GM19239 (cell line): ENCODE measurements at regions not wholly inside any gene's neighbourhood (a gene's known extent, or its start where the extent isn't known, plus 50 kb on each side); places are given as distances from the start of the nearest gene placed in this dataset.
"Not testable (repeated sequence)": the region's sequence is repeated elsewhere in the genome, so short reads cannot be mapped to it uniquely, and the experiment has no call there.

ENCODE experiments used
- DNase-seq: peaks from one replicate; pipeline ENCODE4 v3.0.0; 2011; ENCODE audit warnings: low spot score; ENCODE audit not compliant: insufficient read length
- FAIRE-seq: peaks from 2 replicates; lab custom pipeline; 2011; peaks lifted over from hg19 to GRCh38; lab: Jason Lieb, UNC

DNA sequence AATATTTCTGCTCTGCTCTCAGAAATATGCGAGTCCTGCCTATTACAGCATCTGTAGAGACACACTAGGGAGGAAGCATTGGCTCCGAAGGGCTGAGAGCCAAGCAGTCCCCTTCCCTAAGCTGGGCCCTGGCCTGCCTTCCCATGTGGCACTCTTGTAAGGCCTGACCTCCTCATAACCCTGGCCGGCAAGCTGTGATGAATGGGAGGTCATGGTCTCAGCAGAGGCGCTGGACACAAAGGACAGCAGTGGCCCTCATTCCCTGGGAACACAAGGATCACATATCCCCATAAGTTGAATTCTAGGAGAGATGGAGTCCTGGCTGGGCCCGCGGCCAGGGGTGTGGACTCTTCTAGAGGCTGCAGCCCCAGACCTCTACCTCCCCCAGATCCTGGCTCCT is 483.3 kb downstream of the ZNF536 start:
- no peak for DNase-seq
- FAIRE-seq: no peak

- DNase-seq (no peak), FAIRE-seq (no peak)
Observed at GRCh38 chr19:30854661-30855060, 482.5 kb downstream of the ZNF536 start.

GRCh38 chr19:30854207-30854606 is 482.0 kb downstream of the ZNF536 start:
- FAIRE-seq: no peak
- DNase-seq: no peak

- DNase-seq (no peak), FAIRE-seq (no peak)
Observed at GRCh38 chr19:30853036-30853435, 480.9 kb downstream of the ZNF536 start.

DNA sequence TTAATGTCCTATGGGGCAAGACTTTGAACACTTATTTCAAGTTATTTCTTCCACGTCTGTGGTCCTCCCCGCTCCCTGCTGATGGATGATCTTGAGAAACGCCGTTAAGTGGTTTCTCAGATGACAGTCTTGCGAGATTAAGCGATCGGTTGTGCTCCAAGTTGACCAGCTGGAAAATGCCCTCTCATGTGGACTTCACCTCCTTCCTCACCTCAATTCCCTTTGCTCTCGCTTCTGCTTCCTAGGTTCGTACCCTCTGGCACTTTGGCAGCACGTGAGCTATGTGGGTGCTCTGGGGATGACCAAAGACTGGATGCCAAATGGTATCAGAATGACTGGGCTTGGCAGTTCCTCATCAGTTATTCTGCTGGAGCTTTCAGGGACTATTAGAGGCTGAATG is 480.0 kb downstream of the ZNF536 start:
- no peak for DNase-seq
- FAIRE-seq: no peak

- FAIRE-seq (no peak), DNase-seq (no peak)
Observed at GRCh38 chr19:30851646-30852045, 479.5 kb downstream of the ZNF536 start.

GRCh38 chr19:30848636-30849425 is 476.6 kb downstream of the ZNF536 start:
- no peak for FAIRE-seq
- DNase-seq: no peak

GRCh38 chr19:30846102-30846501 is 473.9 kb downstream of the ZNF536 start:
- no peak for FAIRE-seq
- DNase-seq: no peak

- no peak for DNase-seq
- FAIRE-seq: no peak
Observed at GRCh38 chr19:30842926-30843325, 470.7 kb downstream of the ZNF536 start.

GRCh38 chr19:30841934-30842333 is 469.8 kb downstream of the ZNF536 start:
- DNase-seq (no peak), FAIRE-seq (no peak)

- no peak for DNase-seq
- no peak for FAIRE-seq
Observed at GRCh38 chr19:30830875-30831274, 458.7 kb downstream of the ZNF536 start.

GRCh38 chr19:30825505-30825904 is 453.3 kb downstream of the ZNF536 start:
- not testable (repeated sequence) for DNase-seq, FAIRE-seq

- FAIRE-seq (no peak), DNase-seq (no peak)
Observed at GRCh38 chr19:30824809-30825208, 452.6 kb downstream of the ZNF536 start.

GRCh38 chr19:30817965-30818567 is 445.9 kb downstream of the ZNF536 start:
- FAIRE-seq: no peak
- DNase-seq: no peak

GRCh38 chr19:30817197-30817596 is 445.0 kb downstream of the ZNF536 start:
- FAIRE-seq (no peak), DNase-seq (no peak)

- FAIRE-seq: no peak
- DNase-seq: no peak
Observed at GRCh38 chr19:30815889-30816580, 443.9 kb downstream of the ZNF536 start.

DNA sequence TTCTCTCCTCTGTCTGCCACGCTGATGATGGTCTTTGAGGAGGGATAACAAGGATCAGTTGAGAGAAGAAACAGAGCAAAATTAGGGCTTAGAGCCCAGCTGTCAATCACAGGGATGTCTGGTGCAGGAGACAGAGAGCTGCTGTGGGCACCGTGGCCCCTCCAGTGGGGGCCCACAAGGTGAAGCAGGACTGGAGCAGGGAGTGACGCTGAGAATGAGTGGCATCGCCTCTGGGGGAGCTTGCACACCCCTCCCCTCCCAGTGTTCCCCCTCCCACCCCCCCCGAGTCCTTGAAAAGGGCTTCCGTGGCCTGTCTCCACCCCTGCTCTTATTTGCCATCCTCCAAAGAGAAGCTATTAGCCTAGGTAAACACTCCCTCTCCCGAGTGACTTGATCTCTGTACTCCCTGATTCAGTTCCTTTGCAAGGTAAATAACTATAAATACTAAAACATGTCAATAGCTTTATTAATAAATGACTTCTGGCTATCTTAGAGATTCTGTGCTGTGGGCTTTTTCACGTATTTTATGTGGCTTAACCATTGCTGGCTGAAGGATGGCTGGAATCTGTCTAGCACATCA is 440.0 kb downstream of the ZNF536 start:
- no peak for FAIRE-seq
- no peak for DNase-seq

GRCh38 chr19:30811397-30812098 is 439.4 kb downstream of the ZNF536 start:
- FAIRE-seq: no peak
- DNase-seq: no peak

DNA sequence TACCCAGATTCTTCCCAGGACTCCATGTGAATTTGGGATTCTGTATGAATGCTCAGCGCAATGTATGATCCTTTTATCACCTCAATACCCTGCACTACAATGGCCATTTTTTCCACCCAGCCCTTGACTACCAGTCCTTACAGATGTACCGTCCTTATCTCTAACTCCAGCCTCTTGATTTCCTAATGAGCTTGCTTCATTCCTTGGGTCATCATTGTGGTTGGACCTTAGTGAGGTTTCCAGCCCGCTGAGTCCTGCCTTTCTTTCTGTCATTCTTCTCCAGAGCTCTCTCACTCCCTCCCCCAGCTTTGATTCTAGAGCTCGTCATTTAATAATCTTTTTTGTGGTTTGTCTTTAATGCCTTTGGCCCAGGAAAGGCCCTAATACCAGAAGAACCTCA is 438.5 kb downstream of the ZNF536 start:
- FAIRE-seq: no peak
- DNase-seq: no peak

- FAIRE-seq (no peak), DNase-seq (no peak)
Observed at GRCh38 chr19:30807278-30807677, 435.1 kb downstream of the ZNF536 start.
